HG03575 (cell line): ENCODE measurements at regions not wholly inside any gene's neighbourhood (a gene's known extent, or its start where the extent isn't known, plus 50 kb on each side); places are given as distances from the start of the nearest gene placed in this dataset.
"Not testable (repeated sequence)": the region's sequence is repeated elsewhere in the genome, so short reads cannot be mapped to it uniquely, and the experiment has no call there.

ENCODE experiments used
- ATAC-seq: cut with Tn5 transposase; IDR thresholded peaks from one replicate; pipeline ENCODE4 v1.9.1; 2021; ENCODE audit not compliant: unreplicated experiment, insufficient number of reproducible peaks, low FRiP score; ENCODE audit errors: extremely low read depth

DNA sequence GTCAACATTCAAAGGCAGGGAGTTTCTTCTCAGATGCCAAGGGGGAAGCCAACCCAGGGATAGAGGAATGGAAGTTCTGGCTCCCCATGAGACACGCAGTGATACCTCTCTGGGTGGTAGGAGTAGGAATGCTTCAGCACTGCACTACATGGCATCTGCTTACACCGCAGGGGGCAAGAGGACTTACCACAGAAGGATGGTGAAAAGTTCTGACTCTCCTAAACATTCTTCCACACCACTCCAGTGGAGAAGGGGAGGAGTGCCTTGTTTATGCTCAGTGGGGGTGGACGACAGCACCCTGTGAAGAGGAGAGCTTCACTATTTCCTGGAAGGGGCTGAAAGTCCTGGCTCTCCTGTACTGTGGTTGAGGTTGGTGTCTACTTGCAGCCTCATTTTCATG lies 1011.3 kb upstream of the WWC1 start:
- no peak for ATAC-seq

DNA sequence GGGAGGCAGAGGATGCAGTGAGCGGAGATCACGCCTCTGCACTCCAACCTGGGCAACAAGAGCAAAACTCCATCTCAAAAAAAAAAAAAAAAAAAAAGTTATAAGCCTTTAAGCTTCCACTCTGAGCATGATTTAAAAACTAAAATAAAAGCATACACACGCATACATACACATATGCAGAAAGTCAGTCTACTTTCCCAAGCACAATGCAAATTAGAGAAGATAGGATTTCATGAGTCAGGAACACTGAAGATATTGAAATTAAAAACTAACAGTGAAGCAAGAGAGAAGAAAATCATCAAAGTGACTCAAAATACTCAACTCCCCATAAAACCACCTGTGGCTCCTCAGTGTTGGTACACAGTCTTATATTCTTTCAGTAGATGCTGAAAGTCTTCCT lies 1009.5 kb upstream of the WWC1 start:
- ATAC-seq = no peak

- ATAC-seq = no peak
These were observed 1007.8 kb upstream of the WWC1 start for GRCh38 chr5:167283691-167284090.

DNA sequence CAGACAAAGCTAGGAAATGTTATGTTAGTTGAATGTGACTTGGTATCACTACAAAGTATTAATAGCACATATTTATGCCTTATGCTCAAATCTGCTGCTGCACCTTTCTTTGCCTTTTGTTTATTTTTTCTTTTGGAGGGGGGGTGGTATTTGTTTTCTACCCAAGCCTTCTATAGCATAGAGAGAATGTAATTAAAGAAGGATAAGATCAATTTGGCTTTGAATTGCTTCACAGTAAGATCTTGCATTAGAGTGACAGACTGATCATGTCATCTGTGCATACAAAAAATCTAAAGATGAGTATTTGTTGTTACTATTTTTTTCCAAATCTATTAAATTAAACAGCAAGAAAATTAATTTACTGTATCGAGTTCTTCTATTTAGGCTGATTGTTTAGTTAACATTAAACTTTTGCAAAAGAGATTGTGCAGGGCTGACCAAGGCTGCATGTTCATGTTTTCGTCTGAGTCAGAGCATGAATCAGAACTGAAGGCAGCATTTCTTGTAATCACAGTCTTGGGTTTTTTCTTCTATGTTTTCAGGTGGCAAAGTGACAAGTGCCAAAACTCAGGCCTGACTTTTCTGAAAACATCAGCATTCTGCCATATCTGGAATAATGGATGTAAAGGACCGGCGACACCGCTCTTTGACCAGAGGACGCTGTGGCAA lies 1007.1 kb upstream of the WWC1 start:
- ATAC-seq = no peak

- ATAC-seq = no peak
These were observed 1005.9 kb upstream of the WWC1 start for GRCh38 chr5:167285591-167285990.

GRCh38 chr5:167286891-167287290 lies 1004.6 kb upstream of the WWC1 start:
- no peak for ATAC-seq

DNA sequence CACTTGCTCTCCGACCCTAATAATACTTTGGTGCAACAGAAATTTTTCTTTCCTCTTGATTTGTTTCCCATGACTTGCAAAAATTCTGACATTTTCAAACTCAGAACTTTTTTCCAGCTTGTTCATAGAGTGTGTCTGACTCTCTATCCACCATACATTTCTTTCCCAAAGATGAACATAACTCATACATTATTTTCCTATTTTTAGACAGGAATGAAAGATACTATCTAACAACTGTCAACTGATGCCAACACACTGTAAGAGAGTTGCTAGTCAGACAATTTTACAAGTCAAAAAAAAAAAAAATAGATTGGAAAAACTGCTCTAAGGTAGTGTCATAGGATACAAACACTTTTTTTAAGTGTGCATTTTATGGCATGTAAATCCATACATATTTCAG lies 1001.0 kb upstream of the WWC1 start:
- no peak for ATAC-seq

DNA sequence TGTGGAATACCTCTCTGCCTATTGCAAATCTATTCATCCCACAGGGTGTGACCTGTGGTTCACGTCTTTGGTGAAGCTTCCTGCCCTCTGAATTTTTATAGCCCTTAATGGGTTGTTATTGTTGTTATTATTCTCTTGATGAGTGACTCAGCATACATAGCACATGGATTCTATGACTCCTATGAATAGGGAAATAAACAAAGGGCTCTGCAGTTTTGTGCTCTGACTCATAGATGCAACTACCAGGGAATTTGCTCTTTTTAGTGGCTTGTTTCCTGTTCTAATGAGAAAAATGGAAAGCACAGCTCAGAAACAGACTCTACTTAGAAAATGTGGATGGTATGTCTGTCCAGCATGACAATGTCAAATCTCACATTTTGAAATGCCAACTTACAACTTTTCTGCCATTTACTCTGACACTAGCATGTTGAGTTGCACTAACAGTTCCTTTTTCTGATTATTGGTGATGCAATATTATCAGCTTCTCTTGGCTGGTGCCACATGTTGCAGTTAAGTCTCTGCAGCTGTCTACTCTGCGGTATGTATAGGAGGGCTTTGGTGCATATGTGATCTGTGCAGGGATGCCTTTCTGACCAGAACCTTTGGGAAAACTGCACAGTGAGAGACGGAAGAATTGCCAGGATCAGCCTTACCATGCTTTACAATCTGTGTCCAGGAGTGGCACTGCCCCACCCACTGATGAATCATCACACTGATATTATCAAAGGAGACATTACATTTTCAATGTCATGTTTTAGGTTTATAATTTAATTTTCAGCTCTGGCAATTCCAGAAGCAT lies 996.4 kb upstream of the WWC1 start:
- ATAC-seq = no peak

DNA sequence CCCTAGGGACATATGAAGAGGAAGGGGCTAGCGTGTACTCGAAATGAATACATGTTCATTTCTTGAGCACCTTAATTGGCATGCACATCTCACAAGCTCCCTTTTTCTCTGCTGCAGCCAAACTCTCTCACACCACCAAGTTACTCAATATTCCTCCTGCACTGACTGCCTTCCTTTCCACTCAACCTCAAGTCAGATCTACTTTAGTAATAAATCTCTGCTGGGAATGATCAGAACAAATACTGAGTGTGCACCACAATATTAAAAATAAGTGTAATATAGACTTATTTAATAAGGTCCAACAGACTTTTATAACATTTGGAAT lies 995.8 kb upstream of the WWC1 start:
- no peak for ATAC-seq

GRCh38 chr5:167296066-167296465 lies 995.4 kb upstream of the WWC1 start:
- ATAC-seq = no peak

DNA sequence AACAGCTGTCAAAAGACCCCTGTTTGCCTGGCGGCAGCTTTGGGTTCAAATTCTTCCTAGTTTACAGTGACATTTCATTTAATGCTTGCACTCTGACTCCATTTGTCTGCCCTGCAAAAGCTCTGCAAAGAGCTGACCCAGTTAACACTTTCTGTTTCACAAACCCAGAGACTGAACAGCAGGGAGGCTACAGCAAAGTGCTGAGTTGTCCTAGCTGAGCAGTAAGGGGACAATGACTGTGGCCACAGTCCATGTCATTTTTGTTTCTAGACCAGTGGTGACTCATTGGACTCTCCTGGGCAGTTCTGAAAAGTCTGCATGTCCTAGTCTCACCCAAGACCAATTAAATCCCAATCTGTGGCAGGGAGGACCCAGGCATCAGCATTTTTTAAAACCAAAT lies 994.8 kb upstream of the WWC1 start:
- no peak for ATAC-seq

DNA sequence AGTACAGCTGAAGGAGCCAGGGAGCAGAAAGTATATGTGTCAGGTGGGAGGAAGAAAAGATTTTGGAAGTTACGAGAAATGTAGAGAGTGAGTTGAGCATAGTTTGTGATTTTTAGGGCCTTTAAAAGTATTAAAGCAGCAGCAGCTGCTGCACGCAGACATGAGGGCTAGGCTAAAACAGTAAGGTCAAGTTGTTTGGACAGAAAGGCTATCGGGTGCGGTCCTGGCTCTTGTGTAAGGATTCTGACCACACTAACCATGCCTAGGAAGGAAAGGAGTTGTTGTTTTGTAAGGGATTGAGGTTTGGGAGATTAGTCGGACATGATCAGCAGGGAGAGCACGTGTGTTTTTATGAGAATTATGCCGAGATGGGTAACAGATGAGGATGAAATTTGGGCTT lies 991.6 kb upstream of the WWC1 start:
- ATAC-seq = not testable (repeated sequence)

GRCh38 chr5:167303582-167303981 lies 987.9 kb upstream of the WWC1 start:
- ATAC-seq = no peak

GRCh38 chr5:167304834-167305469 lies 986.5 kb upstream of the WWC1 start:
- no peak for ATAC-seq

DNA sequence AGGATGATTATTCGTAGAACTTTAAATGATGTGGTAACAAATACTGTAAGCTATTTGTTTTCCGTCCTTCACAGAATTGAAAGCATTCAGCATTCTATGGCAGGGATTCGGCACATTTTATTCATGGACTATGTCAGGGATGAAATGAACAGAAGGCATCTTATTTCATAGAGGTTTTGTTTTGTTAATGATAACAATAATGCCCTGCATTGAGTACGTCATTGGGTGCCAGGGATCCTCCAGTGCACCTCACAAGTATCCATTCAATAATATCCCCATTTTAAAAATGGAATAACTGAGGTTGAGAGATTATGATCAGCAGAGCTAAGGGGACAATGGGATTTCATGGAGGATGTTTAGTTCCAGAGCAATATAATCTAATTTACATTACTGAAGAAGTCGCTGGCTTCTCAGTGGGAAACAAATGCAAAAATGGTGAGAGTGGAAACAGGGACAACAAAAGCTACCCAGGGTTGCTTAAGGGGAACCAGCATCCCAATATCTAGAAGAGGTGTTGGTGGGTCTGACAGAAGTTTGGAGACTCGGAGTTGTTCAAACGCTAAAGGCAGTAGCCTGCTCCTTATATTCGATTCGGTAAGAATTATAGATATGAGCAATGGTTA lies 985.7 kb upstream of the WWC1 start:
- ATAC-seq = no peak

DNA sequence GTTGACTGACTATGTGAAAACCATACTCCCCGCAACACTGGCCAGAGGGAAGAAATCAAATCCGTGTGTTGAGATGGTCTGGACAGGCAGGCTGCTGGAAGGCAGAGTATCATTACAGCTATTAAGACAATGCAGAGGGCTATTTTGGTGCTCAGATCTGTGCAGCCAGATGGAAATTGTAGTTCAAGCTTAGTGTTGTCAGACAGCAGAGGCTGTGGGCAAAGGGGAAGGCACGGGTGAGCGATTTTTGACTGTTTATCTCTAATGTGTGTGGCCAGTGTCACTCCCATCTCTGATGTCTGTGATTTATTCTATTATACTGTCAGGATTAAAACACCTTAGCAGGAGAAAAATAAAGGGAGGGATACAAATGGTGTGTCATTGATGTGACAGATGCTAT lies 984.4 kb upstream of the WWC1 start:
- ATAC-seq = no peak

- ATAC-seq = no peak
These were observed 983.0 kb upstream of the WWC1 start for GRCh38 chr5:167308466-167308865.

GRCh38 chr5:167309941-167310517 lies 981.4 kb upstream of the WWC1 start:
- no peak for ATAC-seq

DNA sequence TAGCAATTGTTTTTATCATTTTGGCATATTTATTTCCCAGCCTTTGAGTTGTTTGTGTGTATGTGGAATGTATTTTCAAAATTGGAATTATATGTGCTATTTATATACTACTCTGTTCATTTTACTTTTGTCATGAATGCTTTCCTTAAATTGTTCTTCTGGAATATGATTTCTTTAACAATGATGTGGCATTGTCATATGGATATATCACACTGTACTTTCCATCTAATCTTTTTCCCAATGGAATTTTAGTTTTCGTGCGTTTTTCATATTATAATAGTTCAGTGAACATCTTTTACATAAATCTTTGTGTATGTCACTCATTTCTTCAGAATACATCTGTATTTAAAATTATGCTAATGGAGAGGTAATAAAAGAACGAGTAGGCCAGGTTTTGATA lies 980.1 kb upstream of the WWC1 start:
- no peak for ATAC-seq

GRCh38 chr5:167312225-167312624 lies 979.2 kb upstream of the WWC1 start:
- no peak for ATAC-seq
